Trophoblast cell (in vitro differentiated cells and primary cell): ENCODE measurements at regions not wholly inside any gene's neighbourhood (a gene's known extent, or its start where the extent isn't known, plus 50 kb on each side); places are given as distances from the start of the nearest gene placed in this dataset.

ENCODE experiments used
- DNase-seq, 2 donors: peaks; one replicate each; pipeline ENCODE4 v3.0.0-alpha.2; 2016
- H2AFZ ChIP-seq: 2 replicates; pipeline ENCODE4 v1.6.1; 2013; ENCODE audit warnings: low read length, moderate library complexity, mild to moderate bottlenecking; ENCODE audit not compliant: insufficient read depth, poor library complexity
- H2AK5ac ChIP-seq: 2 replicates; pipeline ENCODE4 v1.6.1; 2013; ENCODE audit warnings: mild to moderate bottlenecking, low read length
- H2BK120ac ChIP-seq: 2 replicates; pipeline ENCODE4 v1.6.1; 2013; ENCODE audit warnings: low read length, mild to moderate bottlenecking, moderate library complexity; ENCODE audit not compliant: insufficient read depth, poor library complexity
- H2BK12ac ChIP-seq: 2 replicates; pipeline ENCODE4 v1.6.1; 2013; ENCODE audit warnings: mild to moderate bottlenecking, low read length, moderate library complexity
- H2BK5ac ChIP-seq: 2 replicates; pipeline ENCODE4 v1.6.1; 2013; ENCODE audit warnings: low read length, low read depth, moderate library complexity, mild to moderate bottlenecking; ENCODE audit not compliant: poor library complexity
- H3K14ac ChIP-seq: 2 replicates; pipeline ENCODE4 v1.6.1; 2013; ENCODE audit warnings: mild to moderate bottlenecking, low read length
- H3K18ac ChIP-seq: 2 replicates; pipeline ENCODE4 v1.6.1; 2013; ENCODE audit warnings: mild to moderate bottlenecking, low read length
- H3K23ac ChIP-seq: 2 replicates; pipeline ENCODE4 v1.6.1; 2013; ENCODE audit warnings: low read length
- H3K27ac ChIP-seq: 2 replicates; pipeline ENCODE4 v1.5.1; 2013; ENCODE audit warnings: low read depth, mild to moderate bottlenecking, inconsistent platforms, low read length, moderate library complexity
- H3K27me3 ChIP-seq: 2 replicates; pipeline ENCODE4 v1.6.1; 2013; ENCODE audit warnings: inconsistent platforms, mild to moderate bottlenecking, low read length, moderate library complexity; ENCODE audit not compliant: insufficient read depth
- H3K36me3 ChIP-seq, 2 experiments: 1 replicate in 1 of 2; 2 replicates in 1 of 2; pipeline ENCODE4 v1.6.1; 2013; ENCODE audit warnings: low read length in 2 of 2, mild to moderate bottlenecking in 2 of 2, moderate library complexity in 1 of 2; ENCODE audit not compliant: insufficient read depth in 2 of 2, control insufficient read depth in 1 of 2
- H3K4ac ChIP-seq: 2 replicates; pipeline ENCODE4 v1.6.1; 2013; ENCODE audit warnings: low read depth, mild to moderate bottlenecking, low read length, moderate library complexity
- H3K4me1 ChIP-seq, 2 experiments: 1 replicate in 1 of 2; 2 replicates in 1 of 2; pipeline ENCODE4 v1.6.1; 2013; ENCODE audit warnings: low read length in 2 of 2, mild to moderate bottlenecking in 2 of 2, moderate library complexity in 1 of 2; ENCODE audit not compliant: insufficient read depth in 2 of 2, control insufficient read depth in 1 of 2
- H3K4me2 ChIP-seq: 2 replicates; pipeline ENCODE4 v1.6.1; 2013; ENCODE audit warnings: inconsistent platforms, mild to moderate bottlenecking, low read length, moderate library complexity
- H3K4me3 ChIP-seq: 2 replicates; pipeline ENCODE4 v1.5.1; 2013; ENCODE audit warnings: mild to moderate bottlenecking, low read depth, low read length, inconsistent platforms
- H3K79me1 ChIP-seq: one replicate; pipeline ENCODE4 v1.6.1; 2013; ENCODE audit warnings: low read length
- H3K79me2 ChIP-seq: 2 replicates; pipeline ENCODE4 v1.6.1; 2013; ENCODE audit warnings: low read length, mild to moderate bottlenecking; ENCODE audit not compliant: control insufficient read depth, insufficient read depth, poor library complexity
- H3K9ac ChIP-seq: 2 replicates; pipeline ENCODE4 v1.6.1; 2013; ENCODE audit warnings: mild to moderate bottlenecking, low read length
- H3K9me3 ChIP-seq: 2 replicates; pipeline ENCODE4 v1.6.1; 2013; ENCODE audit warnings: low read depth, mild to moderate bottlenecking, control low read depth, inconsistent platforms, low read length; ENCODE audit not compliant: insufficient read depth
- H4K12ac ChIP-seq: 2 replicates; pipeline ENCODE4 v1.6.1; 2013; ENCODE audit warnings: low read depth, mild to moderate bottlenecking, low read length, moderate library complexity
- H4K8ac ChIP-seq: 2 replicates; pipeline ENCODE4 v1.6.1; 2013; ENCODE audit warnings: low read depth, mild to moderate bottlenecking, low read length, moderate library complexity
- H4K91ac ChIP-seq: one replicate; pipeline ENCODE4 v1.6.1; 2013; ENCODE audit warnings: low read depth, mild to moderate bottlenecking, low read length, moderate library complexity
- WGBS: extraction: QIAGEN DNeasy Blood & Tissue Kit; methylation state at CpG from one replicate; pipeline ENCODE4 v1.1.7; 2013; ENCODE audit warnings: missing lambda C conversion rate; ENCODE audit not compliant: insufficient read length, insufficient coverage; ENCODE audit errors: extremely low coverage; 5-methylcytosine and 5-hydroxymethylcytosine counted together

GRCh38 chr20:22293886-22294285 is 290.5 kb downstream of the FOXA2 start:
- no peak overlapping the region for H3K14ac ChIP-seq

GRCh38 chr20:22289442-22289841 is 294.9 kb downstream of the FOXA2 start:
- Histone ChIP-seq H3K4me2 (no peak overlapping the region), H2AFZ (no peak overlapping the region), H3K27ac (no peak overlapping the region), H3K27me3 (no peaks in the 10 kb centered on the region), H3K4me1 (no peaks in the 10 kb centered on the region), H3K79me2 (no peaks in the 10 kb centered on the region), H4K8ac (no peak overlapping the region), H3K4ac (no peak overlapping the region), H2AK5ac (no peak overlapping the region), H3K14ac (no peak overlapping the region), H3K4me3 (no peak overlapping the region), H3K79me1 (no peaks in the 10 kb centered on the region), H3K9ac (no peak overlapping the region), H3K36me3 (no peaks in the 10 kb centered on the region), H2BK120ac (no peak overlapping the region), H3K18ac (no peak overlapping the region), H3K9me3 (peaks cover 2% of the 10 kb centered on the region), H2BK5ac (no peak overlapping the region), H2BK12ac (no peak overlapping the region), H3K23ac (no peak overlapping the region), H4K12ac (no peak overlapping the region), H4K91ac (no peak overlapping the region)
- no peak for DNase-seq
- WGBS: no CpG with 5 or more reads among the region's 5 CpGs

More at GRCh38 chr20:22293886-22294285, 290.5 kb downstream of the FOXA2 start:
- H3K9ac ChIP-seq: no peak overlapping the region
- H4K8ac ChIP-seq: no peak overlapping the region
- no peaks in the 10 kb centered on the region for H3K9me3 ChIP-seq
- H4K91ac ChIP-seq: no peak overlapping the region
- H2BK120ac ChIP-seq: no peak overlapping the region
- no peak overlapping the region for H3K27ac ChIP-seq
- no peak overlapping the region for H2BK12ac ChIP-seq
- H3K23ac ChIP-seq: no peak overlapping the region
- no CpG with 5 or more reads among the region's 4 CpGs for WGBS
- H3K36me3 ChIP-seq: no peaks in the 10 kb centered on the region
- no peak for DNase-seq
- no peaks in the 10 kb centered on the region for H3K79me1 ChIP-seq
- H3K4me3 ChIP-seq: no peak overlapping the region
- H3K27me3 ChIP-seq: no peaks in the 10 kb centered on the region
- no peaks in the 10 kb centered on the region for H3K79me2 ChIP-seq
- no peak overlapping the region for H4K12ac ChIP-seq
- no peaks in the 10 kb centered on the region for H3K4me1 ChIP-seq
- no peak overlapping the region for H3K4me2 ChIP-seq
- no peak overlapping the region for H3K4ac ChIP-seq
- no peak overlapping the region for H2BK5ac ChIP-seq
- H2AK5ac ChIP-seq: no peak overlapping the region
- no peak overlapping the region for H2AFZ ChIP-seq
- H3K18ac ChIP-seq: no peak overlapping the region

GRCh38 chr20:22288957-22289356 is 295.4 kb downstream of the FOXA2 start:
- Histone ChIP-seq H3K27me3 (no peaks in the 10 kb centered on the region), H3K23ac (no peak overlapping the region), H2BK12ac (no peak overlapping the region), H3K4ac (no peak overlapping the region), H3K27ac (no peak overlapping the region), H3K79me1 (no peaks in the 10 kb centered on the region), H3K9ac (no peak overlapping the region), H3K4me1 (no peaks in the 10 kb centered on the region), H3K14ac (no peak overlapping the region), H4K12ac (no peak overlapping the region), H3K9me3 (peaks cover 2% of the 10 kb centered on the region), H3K36me3 (no peaks in the 10 kb centered on the region), H2AK5ac (no peak overlapping the region), H4K91ac (no peak overlapping the region), H3K18ac (no peak overlapping the region), H2BK120ac (no peak overlapping the region), H3K4me3 (no peak overlapping the region), H2BK5ac (no peak overlapping the region), H3K79me2 (no peaks in the 10 kb centered on the region), H3K4me2 (no peak overlapping the region), H4K8ac (no peak overlapping the region), H2AFZ (no peak overlapping the region)
- no CpG with 5 or more reads among the region's 7 CpGs for WGBS
- DNase-seq: peak; percentile 2 to 15

GRCh38 chr20:22288156-22288555 is 296.2 kb downstream of the FOXA2 start:
- H3K23ac ChIP-seq: no peak overlapping the region
- no peak overlapping the region for H4K8ac ChIP-seq
- DNase-seq: no peak
- no peak overlapping the region for H3K4me3 ChIP-seq
- no peak overlapping the region for H2AFZ ChIP-seq
- no peak overlapping the region for H3K14ac ChIP-seq
- WGBS: no CpG with 5 or more reads among the region's 5 CpGs
- no peak overlapping the region for H2BK5ac ChIP-seq
- H2BK120ac ChIP-seq: no peak overlapping the region
- no peak overlapping the region for H2AK5ac ChIP-seq
- no peaks in the 10 kb centered on the region for H3K79me1 ChIP-seq
- H3K27me3 ChIP-seq: no peaks in the 10 kb centered on the region
- no peak overlapping the region for H3K4ac ChIP-seq
- H3K79me2 ChIP-seq: no peaks in the 10 kb centered on the region
- no peak overlapping the region for H3K4me2 ChIP-seq
- H3K4me1 ChIP-seq: no peaks in the 10 kb centered on the region
- no peak overlapping the region for H3K27ac ChIP-seq
- no peak overlapping the region for H3K18ac ChIP-seq
- H3K9me3 ChIP-seq: peaks cover 2% of the 10 kb centered on the region
- no peak overlapping the region for H4K12ac ChIP-seq
- no peak overlapping the region for H2BK12ac ChIP-seq
- no peak overlapping the region for H3K9ac ChIP-seq
- H3K36me3 ChIP-seq: no peaks in the 10 kb centered on the region
- no peak overlapping the region for H4K91ac ChIP-seq
